PC-9 (cell line): ENCODE measurements at regions not wholly inside any gene's neighbourhood (a gene's known extent, or its start where the extent isn't known, plus 50 kb on each side); places are given as distances from the start of the nearest gene placed in this dataset.
A peak's percentile ranks its signal among the peaks of the same experiment; 100 is the strongest.

ENCODE experiments used
- BruUV-seq: library from RNA; stranded (reverse); fragments of 400-500 nt; replicated peaks from 2 replicates; lab custom pipeline; 2021; lab: Mats Ljungman, UMichigan
- CTCF ChIA-PET: fragments of 300-600 bp; sonication (Branson Sonifier 250); formaldehyde crosslinking; loops from one replicate; lab custom pipeline; 2022; ENCODE audit warnings: antibody characterized with exemption; lab: Charles Lee
- POLR2A ChIA-PET: fragments of 300-600 bp; sonication (Branson Sonifier 250); formaldehyde crosslinking; loops from one replicate; lab custom pipeline; 2022; ENCODE audit warnings: antibody characterized with exemption; ENCODE audit not compliant: unreplicated experiment; lab: Charles Lee
- DNase-seq, 2 experiments: peaks; one replicate each; pipeline versions ENCODE4 v3.0.0 to v3.0.0-alpha.2; 2015 to 2022; ENCODE audit warnings: mixed read lengths in 1 of 2
- H2AFZ ChIP-seq: fragments of 200-600 bp; sonication (generic); 2 replicates; pipeline ENCODE4 v1.8.1; 2017; ENCODE audit warnings: antibody characterized with exemption
- H3F3A ChIP-seq: fragments of 200-600 bp; sonication (generic); 2 replicates; pipeline ENCODE4 v1.8.1; 2017; ENCODE audit warnings: antibody characterized with exemption, mild to moderate bottlenecking, low read depth; ENCODE audit not compliant: insufficient read depth
- H3K27ac ChIP-seq: fragments of 200-600 bp; sonication (generic); 2 replicates; pipeline ENCODE4 v1.6.1; 2016; ENCODE audit warnings: mixed run types
- H3K27me3 ChIP-seq: fragments of 200-600 bp; sonication (generic); 2 replicates; pipeline ENCODE4 v1.6.1; 2016; ENCODE audit warnings: low read depth, mixed run types; ENCODE audit not compliant: insufficient read depth
- H3K36me3 ChIP-seq: fragments of 200-600 bp; sonication (generic); 2 replicates; pipeline ENCODE4 v1.6.1; 2016; ENCODE audit warnings: low read depth, mixed run types
- H3K4me1 ChIP-seq: fragments of 200-600 bp; sonication (generic); replicated peaks from 2 replicates; pipeline ENCODE4 v1.6.1; 2016; ENCODE audit warnings: mixed run types; ENCODE audit not compliant: insufficient read depth
- H3K4me2 ChIP-seq: fragments of 200-600 bp; sonication (generic); 2 replicates; pipeline ENCODE4 v1.6.1; 2017; ENCODE audit warnings: mixed run types
- H3K4me3 ChIP-seq: fragments of 200-600 bp; sonication (generic); 2 replicates; pipeline ENCODE4 v1.6.1; 2016; ENCODE audit warnings: mixed run types
- H3K79me2 ChIP-seq: fragments of 200-600 bp; sonication (generic); 2 replicates; pipeline ENCODE4 v1.6.1; 2017; ENCODE audit warnings: low read depth, mixed run types
- H3K9me2 ChIP-seq: fragments of 200-600 bp; sonication (generic); 2 replicates; pipeline ENCODE4 v1.8.1; 2017; ENCODE audit warnings: mild to moderate bottlenecking; ENCODE audit not compliant: insufficient read depth
- H3K9me3 ChIP-seq: fragments of 200-600 bp; sonication (generic); 2 replicates; pipeline ENCODE4 v1.8.1; 2016; ENCODE audit warnings: low read depth; ENCODE audit not compliant: insufficient read depth
- H4K20me1 ChIP-seq: fragments of 200-600 bp; sonication (generic); 2 replicates; pipeline ENCODE4 v1.8.1; 2017; ENCODE audit not compliant: insufficient read depth
- EZH2 ChIP-seq: fragments of 200-600 bp; sonication (generic); IDR thresholded peaks from 2 replicates; pipeline ENCODE4 v1.8.0; 2017; ENCODE audit warnings: antibody characterized with exemption, low read depth
- intact Hi-C: fragments of 100-400 bp; cut with micrococcal nuclease; formaldehyde crosslinking; loops from one replicate; pipeline ENCODE4 v1.10.0; 2022; ENCODE audit not compliant: unreplicated experiment
- TF ChIP-seq, protein P1 (sequence below): fragments of 200-600 bp; sonication (generic); conservative IDR thresholded peaks from 2 replicates; pipeline ENCODE4 v1.6.1; 2017; ENCODE audit warnings: mixed run types, antibody characterized with exemption, mild to moderate bottlenecking, moderate library complexity

DNA sequence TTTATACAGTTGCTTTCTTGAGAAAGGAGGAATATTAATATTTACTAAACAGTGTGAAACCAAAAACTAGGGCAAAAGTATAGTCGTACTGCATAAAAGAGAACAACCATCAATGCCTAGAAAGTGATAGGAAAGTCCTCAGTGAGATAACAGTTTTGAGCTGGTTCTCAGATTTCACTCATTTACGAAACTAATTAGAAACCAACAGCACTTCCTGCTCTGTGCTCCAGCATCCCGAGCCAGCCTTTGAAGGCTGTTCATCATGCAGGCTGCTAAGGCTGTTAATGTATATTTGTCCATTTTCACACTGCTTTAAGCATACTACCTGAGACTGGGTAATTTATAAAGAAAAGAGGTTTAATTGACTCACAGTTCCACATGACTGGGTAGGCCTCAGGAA is 2039.9 kb downstream of the EFNA5 start:
- Histone ChIP-seq H3K79me2 (no peaks in the 10 kb centered on the region), H3F3A (no peaks in the 10 kb centered on the region), H3K27ac (no peak overlapping the region), H2AFZ (no peak overlapping the region), H3K4me2 (no peak overlapping the region), H3K9me2 (no peaks in the 10 kb centered on the region), H4K20me1 (no peaks in the 10 kb centered on the region), H3K36me3 (no peaks in the 10 kb centered on the region), H3K4me1 (no peaks in the 10 kb centered on the region), H3K27me3 (no peaks in the 10 kb centered on the region), H3K9me3 (no peaks in the 10 kb centered on the region), H3K4me3 (no peak overlapping the region)
- CTCF ChIA-PET, result no interaction called here
- no TSS peak for BruUV-seq
- POLR2A ChIA-PET, result interaction anchor here (0.6 kb wide), 1 partner anchor 317 kb away, joined by 3 read pairs; no protein-coding TSS in a partner anchor
- intact Hi-C loops, result no loop called here
- no peak for TF ChIP-seq EZH2
- TF ChIP-seq, protein P1, sequence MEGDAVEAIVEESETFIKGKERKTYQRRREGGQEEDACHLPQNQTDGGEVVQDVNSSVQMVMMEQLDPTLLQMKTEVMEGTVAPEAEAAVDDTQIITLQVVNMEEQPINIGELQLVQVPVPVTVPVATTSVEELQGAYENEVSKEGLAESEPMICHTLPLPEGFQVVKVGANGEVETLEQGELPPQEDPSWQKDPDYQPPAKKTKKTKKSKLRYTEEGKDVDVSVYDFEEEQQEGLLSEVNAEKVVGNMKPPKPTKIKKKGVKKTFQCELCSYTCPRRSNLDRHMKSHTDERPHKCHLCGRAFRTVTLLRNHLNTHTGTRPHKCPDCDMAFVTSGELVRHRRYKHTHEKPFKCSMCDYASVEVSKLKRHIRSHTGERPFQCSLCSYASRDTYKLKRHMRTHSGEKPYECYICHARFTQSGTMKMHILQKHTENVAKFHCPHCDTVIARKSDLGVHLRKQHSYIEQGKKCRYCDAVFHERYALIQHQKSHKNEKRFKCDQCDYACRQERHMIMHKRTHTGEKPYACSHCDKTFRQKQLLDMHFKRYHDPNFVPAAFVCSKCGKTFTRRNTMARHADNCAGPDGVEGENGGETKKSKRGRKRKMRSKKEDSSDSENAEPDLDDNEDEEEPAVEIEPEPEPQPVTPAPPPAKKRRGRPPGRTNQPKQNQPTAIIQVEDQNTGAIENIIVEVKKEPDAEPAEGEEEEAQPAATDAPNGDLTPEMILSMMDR, result no peak
- no peak for DNase-seq

DNA sequence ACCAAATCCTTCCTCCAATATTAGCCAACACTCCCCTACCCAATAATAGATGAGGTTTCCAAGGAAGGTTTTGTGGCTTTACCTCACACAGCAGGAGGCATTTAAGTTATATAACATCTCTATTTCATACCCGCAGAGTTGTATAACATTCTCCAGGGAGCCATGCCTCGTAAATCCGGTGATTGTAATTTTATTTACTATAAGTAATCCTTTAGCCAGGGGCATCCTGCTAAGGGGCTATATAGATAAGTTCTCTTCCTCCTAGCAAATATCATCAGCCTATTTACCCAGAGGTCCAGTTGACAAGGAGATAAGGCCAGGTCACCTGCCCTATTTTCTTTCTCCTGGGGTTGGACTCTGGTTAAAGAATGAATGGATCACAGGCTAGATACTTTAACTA is 2051.0 kb downstream of the EFNA5 start:
- TF ChIP-seq, protein P1, result no peak
- TF ChIP-seq EZH2, result no peak
- Histone ChIP-seq H3K4me2 (no peak overlapping the region), H3K79me2 (no peaks in the 10 kb centered on the region), H3K9me3 (no peaks in the 10 kb centered on the region), H3K4me3 (no peak overlapping the region), H3K27ac (no peak overlapping the region), H3K36me3 (no peaks in the 10 kb centered on the region), H4K20me1 (no peaks in the 10 kb centered on the region), H2AFZ (no peak overlapping the region), H3K27me3 (no peaks in the 10 kb centered on the region), H3K4me1 (no peaks in the 10 kb centered on the region), H3F3A (no peaks in the 10 kb centered on the region), H3K9me2 (no peaks in the 10 kb centered on the region)
- BruUV-seq, result no TSS peak
- DNase-seq, result no peak
- POLR2A ChIA-PET, result no interaction called here
- CTCF ChIA-PET, result no interaction called here
- intact Hi-C loops, result no loop called here

DNA sequence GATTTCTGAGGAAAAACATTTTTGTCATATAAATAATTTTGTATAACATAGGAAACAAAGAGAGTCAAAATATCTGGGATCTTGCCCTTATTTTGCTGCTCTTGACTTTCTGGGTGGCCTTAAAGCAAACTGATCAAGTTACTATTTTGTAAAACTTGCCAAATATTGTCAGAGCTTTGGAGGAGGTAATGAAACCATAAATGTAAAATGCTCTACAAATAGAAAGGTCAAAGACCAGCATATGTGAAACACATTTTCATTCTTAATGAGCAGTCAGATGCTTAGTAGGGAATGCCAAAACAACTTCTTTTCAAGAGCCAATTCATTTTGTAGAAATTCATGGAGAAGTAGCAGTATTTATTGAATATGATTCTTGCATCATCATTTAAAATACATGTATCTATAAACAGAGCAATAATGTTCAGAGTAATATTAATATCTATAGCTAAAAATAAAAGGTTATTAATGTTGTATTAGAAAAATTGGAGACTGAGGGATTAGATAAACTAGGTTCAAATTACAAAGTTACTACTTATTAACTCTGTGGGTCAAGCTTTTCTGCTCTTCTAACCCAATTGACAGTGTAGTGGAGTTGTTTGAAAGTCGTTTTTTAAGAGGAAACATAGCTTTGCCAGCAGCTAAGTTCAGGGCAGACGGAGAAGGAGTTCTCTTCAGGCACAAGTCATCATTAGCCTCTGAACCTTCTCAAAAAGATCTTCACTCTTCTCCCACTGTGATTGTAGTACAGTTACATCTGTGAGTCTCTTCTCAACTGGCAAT is 2053.1 kb downstream of the EFNA5 start:
- H3K4me3 ChIP-seq, result no peak overlapping the region
- intact Hi-C loops, result no loop called here
- no peaks in the 10 kb centered on the region for H3K27me3 ChIP-seq
- no peaks in the 10 kb centered on the region for H4K20me1 ChIP-seq
- CTCF ChIA-PET, result no interaction called here
- no TSS peak for BruUV-seq
- H3K79me2 ChIP-seq, result no peaks in the 10 kb centered on the region
- H3K9me3 ChIP-seq, result no peaks in the 10 kb centered on the region
- no peak for DNase-seq
- no peaks in the 10 kb centered on the region for H3K36me3 ChIP-seq
- TF ChIP-seq EZH2, result no peak
- TF ChIP-seq, protein P1, result no peak
- H3K27ac ChIP-seq, result no peak overlapping the region
- H2AFZ ChIP-seq, result 0 out of 2 replicates have a peak overlapping the region, but pooled peaks have one; percentile 60
- no peaks in the 10 kb centered on the region for H3K4me1 ChIP-seq
- H3K4me2 ChIP-seq, result no peak overlapping the region
- no peaks in the 10 kb centered on the region for H3F3A ChIP-seq
- POLR2A ChIA-PET, result no interaction called here
- H3K9me2 ChIP-seq, result no peaks in the 10 kb centered on the region
